ENCODE measurements at regions not wholly inside any gene's neighbourhood (a gene's known extent, or its start where the extent isn't known, plus 50 kb on each side); places are given as distances from the start of the nearest gene placed in this dataset.

DNA sequence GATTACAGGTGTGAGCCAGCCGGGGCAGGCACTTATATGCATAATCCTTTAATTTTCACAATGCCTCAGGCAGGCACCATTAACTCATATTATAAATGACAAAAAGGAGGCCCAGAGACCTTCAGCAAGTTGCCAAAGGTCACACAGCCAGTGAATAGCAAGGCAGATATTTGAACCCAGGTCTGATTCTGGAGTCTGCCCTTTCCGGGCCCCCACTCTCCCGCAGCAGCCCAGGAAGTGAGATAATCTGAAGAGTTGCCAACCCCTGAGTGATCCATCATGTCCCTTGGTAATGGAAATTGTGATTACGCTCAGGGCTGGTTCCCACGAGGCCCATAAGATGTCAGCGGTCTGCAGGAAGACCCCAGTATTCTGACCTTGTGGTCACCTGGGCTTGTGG lies 95.3 kb upstream of the MED13L start:
- Histone ChIP-seq H3K36me3 (ENCODE audit: control insufficient read depth in 2 of 2, extremely low read depth in 1 of 2, insufficient read depth in 2 of 2, low read length in 2 of 2) (no peaks in the 10 kb centered on the region), H3K9me1 (replicated peaks; ENCODE audit: control insufficient read depth, extremely low read depth, insufficient read depth, low read length) (no peaks in the 10 kb centered on the region), H3K4me2 (ENCODE audit: insufficient read depth, low read length) (no peak overlapping the region), H2AFZ (ENCODE audit: low read depth, low read length) (no peak overlapping the region), H4K20me1 (replicated peaks; ENCODE audit: control insufficient read depth, extremely low read depth, insufficient read depth, low read length) (no peaks in the 10 kb centered on the region), H3K4me3 (replicated peaks in 1 of 3; ENCODE audit: insufficient read depth in 1 of 3, low read depth in 1 of 3, low read length in 3 of 3) (no peak overlapping the region), H3K27ac (ENCODE audit: insufficient read depth, low read depth, low read length) (no peak overlapping the region), H3K4me1 (ENCODE audit: control insufficient read depth, extremely low read depth, insufficient read depth, low read length) (peaks cover 15% of the 10 kb centered on the region), H3K27me3 (ENCODE audit: control insufficient read depth in 2 of 2, insufficient read depth in 2 of 2, low read length in 2 of 2) (no peaks in the 10 kb centered on the region), H3K9me3 (replicated peaks; ENCODE audit: control insufficient read depth, insufficient read depth, low read length) (no peaks in the 10 kb centered on the region), H3K79me2 (ENCODE audit: control insufficient read depth, insufficient read depth, low read length) (no peaks in the 10 kb centered on the region), H3K9ac (replicated peaks; ENCODE audit: extremely low read depth, insufficient read depth, low read length) (no peak overlapping the region)
- dilution Hi-C loops (cut with MboI; ENCODE audit: extremely low pct_ligation_motif_present, low sequenced_read_pairs) (no loop called here), intact Hi-C loops (cut with micrococcal nuclease) (no loop called here)
- DNase-seq (ENCODE audit: low read depth, low spot score), result no peak
- CTCF ChIA-PET, result interaction anchor here (1.2 to 1.3 kb wide), 2 partner anchors 9 to 13 kb away, joined by 3 to 4 read pairs; no protein-coding TSS in a partner anchor
- BruUV-seq (replicated peaks), result no TSS peak
- no peak for TF ChIP-seq FOS (IDR thresholded peaks at IDR 0.05; ENCODE audit: borderline replicate concordance, insufficient read depth, low read length)
- TF ChIP-seq, protein P1, sequence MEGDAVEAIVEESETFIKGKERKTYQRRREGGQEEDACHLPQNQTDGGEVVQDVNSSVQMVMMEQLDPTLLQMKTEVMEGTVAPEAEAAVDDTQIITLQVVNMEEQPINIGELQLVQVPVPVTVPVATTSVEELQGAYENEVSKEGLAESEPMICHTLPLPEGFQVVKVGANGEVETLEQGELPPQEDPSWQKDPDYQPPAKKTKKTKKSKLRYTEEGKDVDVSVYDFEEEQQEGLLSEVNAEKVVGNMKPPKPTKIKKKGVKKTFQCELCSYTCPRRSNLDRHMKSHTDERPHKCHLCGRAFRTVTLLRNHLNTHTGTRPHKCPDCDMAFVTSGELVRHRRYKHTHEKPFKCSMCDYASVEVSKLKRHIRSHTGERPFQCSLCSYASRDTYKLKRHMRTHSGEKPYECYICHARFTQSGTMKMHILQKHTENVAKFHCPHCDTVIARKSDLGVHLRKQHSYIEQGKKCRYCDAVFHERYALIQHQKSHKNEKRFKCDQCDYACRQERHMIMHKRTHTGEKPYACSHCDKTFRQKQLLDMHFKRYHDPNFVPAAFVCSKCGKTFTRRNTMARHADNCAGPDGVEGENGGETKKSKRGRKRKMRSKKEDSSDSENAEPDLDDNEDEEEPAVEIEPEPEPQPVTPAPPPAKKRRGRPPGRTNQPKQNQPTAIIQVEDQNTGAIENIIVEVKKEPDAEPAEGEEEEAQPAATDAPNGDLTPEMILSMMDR (IDR thresholded peaks at IDR 0.05; ENCODE audit: extremely low read depth in 1 of 2, insufficient read depth in 1 of 2, low read depth in 1 of 2, low read length in 2 of 2), result no peak
- TF ChIP-seq MYC (IDR thresholded peaks at IDR 0.05; ENCODE audit: low read depth, low read length), result no peak
- no peak for TF ChIP-seq JUN (IDR thresholded peaks at IDR 0.05; ENCODE audit: borderline replicate concordance, insufficient read depth, insufficient read length, low read depth)
- TF ChIP-seq, protein P2, sequence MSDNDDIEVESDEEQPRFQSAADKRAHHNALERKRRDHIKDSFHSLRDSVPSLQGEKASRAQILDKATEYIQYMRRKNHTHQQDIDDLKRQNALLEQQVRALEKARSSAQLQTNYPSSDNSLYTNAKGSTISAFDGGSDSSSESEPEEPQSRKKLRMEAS (IDR thresholded peaks at IDR 0.05; ENCODE audit: insufficient read depth, insufficient read length), result no peak
- no peak for TF ChIP-seq GATA2 (IDR thresholded peaks at IDR 0.05; ENCODE audit: insufficient read depth, insufficient read length, low read depth, low read length)
- no peak for TF ChIP-seq POLR2AphosphoS5 (IDR thresholded peaks at IDR 0.05; ENCODE audit: insufficient read depth, low read depth, low read length)
- no peak for TF ChIP-seq POLR2A (IDR thresholded peaks at IDR 0.05; ENCODE audit: low read depth, low read length)
- no peak for TF ChIP-seq EZH2 (IDR thresholded peaks at IDR 0.05; ENCODE audit: borderline replicate concordance, low read depth, low read length, severe bottlenecking)
- no peak for FAIRE-seq
- POLR2A ChIA-PET, result no interaction called here
